Stimulated activated CD4-positive, alpha-beta T cell treated with anti-CD3 and anti-CD28 coated beads, Interleukin-12 subunit alpha, Interleukin-12 subunit beta, amount 100 ng/mL, for 48 hours (primary cell): ENCODE measurements at regions not wholly inside any gene's neighbourhood (a gene's known extent, or its start where the extent isn't known, plus 50 kb on each side); places are given as distances from the start of the nearest gene placed in this dataset.

Experiments
- DNase-seq, 3 donors: peaks; one replicate each; pipeline ENCODE4 v3.0.0-alpha.2; 2020; ENCODE audit warnings: low read depth in 2 of 3, low spot score in 1 of 3

DNA sequence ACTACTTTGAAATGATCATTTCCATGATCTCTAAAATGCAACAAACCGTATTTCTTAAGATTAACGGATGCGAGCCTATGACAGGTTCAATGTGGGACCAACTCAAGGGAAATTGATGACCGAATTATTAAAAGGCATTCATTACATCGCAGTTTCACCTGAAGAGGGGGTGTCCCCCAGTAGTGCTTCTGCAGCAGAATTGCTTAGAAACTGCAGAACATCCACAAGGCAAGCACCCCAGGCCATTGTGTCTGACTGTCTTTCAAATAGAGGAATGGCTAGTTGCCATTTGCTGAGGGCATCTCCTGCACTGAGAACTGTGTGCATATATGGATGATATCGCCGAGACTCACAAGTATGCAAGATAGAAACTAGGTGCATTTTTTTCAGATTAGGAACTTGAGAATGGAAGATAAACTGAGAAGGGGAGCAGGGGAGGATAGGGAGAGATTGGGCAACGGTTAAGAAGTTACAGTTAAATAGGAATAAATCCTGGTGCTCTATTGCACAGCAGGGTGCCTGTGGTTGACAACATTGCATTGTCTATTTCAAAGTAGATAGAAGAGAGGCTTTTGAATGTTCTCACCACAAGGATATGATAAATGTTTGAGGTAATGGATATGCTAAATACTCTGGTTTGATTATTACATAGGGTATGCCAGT lies 234.3 kb upstream of the PLEKHG7 start:
- no peak for DNase-seq

DNA sequence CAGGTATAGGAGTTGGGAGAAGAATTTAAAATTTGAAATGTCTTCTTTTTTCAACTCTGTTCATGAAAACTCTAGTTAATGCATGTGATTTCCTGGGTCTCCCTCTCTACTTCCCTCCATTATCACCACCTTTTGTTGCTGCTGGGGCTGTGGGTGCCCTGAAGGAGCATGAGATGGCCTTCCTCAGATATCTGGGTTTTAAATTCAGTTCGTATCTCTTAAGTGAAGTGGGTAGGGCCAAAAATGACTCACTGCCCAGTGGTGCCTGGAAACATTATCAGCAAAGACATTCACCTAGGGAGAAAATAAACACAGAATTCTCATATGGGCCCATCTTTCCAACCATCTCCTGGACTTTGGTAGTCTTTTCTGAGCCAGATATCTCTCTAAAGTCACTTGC lies 234.9 kb upstream of the PLEKHG7 start:
- no peak for DNase-seq

DNA sequence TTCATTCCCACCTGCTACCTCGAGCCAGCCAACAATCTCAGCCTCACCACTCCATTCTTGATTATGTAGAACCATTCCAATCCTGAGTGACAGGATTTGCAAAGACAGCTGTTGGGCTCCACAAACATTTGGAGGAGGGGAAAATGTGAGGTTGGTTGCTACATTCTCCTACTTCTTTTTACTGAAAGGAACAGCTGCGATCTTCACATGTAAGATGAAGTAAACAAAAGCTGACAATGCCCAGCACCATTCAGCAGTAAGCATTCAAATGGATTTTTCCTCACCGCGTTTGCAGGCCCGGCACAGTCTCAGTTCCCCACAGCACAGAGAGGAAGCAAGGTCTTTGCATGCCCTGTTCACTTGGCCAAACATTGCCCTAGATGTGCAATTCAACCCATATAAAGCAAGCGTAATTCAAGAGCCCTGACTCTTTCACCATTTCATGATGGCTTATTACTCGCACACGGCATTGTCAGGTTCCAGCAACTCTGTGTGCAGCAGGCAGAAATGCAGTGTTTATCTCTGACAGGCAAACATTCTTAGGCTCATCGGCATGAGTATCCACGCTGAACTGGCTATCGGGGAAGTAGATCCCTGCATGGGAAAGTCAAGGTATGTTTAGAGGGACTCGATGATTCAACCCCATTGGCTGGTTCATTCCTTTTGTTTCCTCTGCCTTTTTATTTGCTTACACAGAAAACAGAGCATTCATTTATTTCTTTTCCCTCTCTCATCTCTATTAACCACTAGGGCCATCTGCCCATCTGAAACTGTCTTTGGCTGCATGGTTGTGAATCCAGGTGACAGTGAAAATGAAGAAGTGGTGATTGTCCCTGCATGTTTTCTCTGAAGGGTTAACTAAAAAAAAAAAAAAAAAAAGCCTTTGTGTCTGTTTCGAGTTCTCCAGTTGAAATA lies 236.1 kb upstream of the PLEKHG7 start:
- no peak for DNase-seq

DNA sequence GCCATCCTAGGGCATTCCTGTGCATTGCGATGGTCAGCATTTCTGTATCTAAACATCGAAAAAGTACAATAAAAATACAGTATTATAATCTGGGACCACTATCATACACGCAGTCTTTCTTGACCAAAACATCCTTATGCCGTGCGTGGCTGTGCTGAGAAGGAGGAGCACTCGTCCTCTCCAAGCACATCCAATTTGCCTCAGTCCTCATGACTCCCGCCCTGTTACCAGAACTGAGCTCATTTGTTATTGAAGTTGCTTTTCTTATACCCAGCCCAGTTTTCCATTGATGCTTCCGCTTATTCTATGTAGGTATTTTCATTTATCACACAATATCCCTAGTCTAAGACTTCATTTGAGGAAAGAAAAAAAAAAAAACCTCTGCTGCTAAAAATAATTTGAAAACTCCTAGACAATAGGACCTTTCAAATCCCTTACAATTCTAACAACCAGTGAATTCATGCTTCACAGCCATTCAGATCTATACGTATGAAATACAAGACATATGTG lies 236.9 kb upstream of the PLEKHG7 start:
- DNase-seq: no peak

DNA sequence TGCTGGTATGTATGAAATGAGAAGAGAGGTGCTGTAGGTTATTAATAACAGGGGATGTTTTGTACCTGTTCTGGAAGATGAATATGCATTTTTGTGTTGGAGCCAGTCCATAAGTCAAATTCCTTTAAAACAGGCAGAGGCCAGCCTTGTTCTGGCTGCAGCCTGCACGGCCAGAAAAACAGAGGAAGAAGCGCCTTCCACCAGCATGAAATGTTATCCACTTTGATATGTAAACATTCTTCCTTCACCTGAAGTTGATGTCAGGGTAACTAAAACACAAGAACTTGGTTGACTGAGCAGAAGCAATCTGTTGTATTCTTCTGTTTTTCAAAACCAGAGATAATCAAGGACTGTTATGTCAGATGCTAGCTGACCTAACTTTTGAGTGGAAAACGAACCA lies 237.9 kb upstream of the PLEKHG7 start:
- no peak for DNase-seq

DNA sequence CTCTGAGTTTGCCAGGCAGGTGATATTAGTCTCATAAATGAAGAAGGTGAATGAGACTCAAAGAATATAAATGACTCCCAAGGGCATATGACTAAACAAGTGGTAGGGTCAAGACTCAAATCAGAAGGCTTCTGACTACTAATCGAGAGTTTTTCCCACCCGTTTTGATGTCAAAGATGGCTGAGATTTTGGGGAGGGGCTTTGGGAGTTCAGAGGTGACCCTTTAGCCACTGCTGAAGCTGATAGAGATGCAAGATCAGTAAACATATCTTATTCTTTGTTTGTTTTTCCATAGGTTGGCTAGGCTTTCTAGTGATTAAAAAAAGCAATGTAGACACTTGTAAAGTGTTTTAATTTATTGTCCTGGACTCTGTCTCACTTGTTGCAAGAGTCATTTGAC lies 239.6 kb upstream of the PLEKHG7 start:
- no peak for DNase-seq

DNA sequence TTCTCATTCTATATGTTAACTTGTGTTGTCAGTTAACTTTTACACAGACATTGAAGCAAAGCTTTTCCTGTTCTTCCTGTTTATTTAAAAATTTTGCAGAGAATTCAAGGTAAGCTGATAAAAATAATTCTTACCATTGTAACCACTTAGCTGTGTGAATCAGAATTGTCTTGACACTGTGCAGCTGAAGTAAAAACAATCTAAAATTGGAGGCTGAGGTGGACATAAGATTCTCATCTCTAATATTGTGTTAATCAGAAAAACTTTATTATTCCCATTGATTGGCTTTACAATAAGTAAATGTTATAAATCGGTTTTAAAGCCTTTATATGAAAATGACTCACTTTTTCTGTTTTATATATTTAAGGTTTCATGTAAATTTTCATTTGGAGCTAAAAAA lies 240.3 kb upstream of the PLEKHG7 start:
- DNase-seq: no peak

DNA sequence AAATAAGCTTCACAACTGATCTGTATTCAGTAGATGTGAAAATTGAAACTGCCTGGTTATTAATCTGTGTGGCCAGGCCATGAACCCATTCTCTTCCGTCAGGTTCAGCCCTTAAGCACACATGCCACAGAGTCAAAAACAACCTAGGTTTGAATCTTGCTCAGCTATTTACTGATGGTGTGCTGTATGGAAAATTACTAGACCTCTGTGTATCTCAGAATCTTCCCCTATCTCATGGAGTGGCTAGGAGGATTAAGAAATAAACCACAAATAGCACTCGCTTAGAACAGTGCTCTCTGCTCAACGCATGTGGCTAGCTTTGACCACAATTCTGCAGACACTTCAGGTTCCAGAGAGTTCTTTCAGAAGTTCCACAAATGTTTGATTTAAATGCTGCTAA lies 240.7 kb upstream of the PLEKHG7 start:
- DNase-seq: no peak

DNA sequence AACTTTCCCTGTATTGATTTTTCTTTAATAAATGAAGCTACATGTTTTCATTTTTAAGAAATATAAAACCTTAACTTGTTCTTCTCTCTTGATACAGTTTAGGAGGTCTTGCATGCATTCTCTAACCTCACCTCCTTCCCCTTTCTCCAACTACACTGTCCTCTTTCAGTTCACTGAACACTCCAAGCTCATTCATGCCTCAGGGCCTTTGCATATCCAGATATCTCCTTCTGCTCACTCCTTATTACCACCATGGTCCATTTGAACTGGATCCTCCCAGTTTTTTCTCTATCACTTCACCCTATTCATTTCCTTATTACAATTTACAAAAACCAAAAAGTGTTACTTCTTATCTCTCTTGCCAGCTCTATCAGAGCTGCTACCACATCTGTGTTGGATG lies 242.9 kb upstream of the PLEKHG7 start:
- DNase-seq: no peak

DNA sequence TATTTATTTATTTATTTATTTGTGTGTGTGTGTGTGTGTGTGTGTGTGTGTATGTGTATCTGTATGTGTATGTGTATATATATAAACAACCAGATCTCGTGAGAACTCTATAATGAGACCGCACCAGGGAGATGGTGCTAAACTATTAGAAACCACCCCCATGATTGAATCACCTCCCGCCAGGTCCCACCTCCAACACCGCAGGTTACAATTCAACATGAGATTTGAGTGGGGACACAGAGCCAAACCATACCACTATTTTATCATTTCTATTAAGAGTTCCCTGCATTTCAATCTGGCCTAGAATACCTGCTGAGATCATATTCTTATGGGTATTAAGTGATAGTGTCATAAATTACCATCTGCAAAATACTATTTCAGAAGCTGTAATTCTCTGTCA lies 243.8 kb upstream of the PLEKHG7 start:
- DNase-seq: no peak

DNA sequence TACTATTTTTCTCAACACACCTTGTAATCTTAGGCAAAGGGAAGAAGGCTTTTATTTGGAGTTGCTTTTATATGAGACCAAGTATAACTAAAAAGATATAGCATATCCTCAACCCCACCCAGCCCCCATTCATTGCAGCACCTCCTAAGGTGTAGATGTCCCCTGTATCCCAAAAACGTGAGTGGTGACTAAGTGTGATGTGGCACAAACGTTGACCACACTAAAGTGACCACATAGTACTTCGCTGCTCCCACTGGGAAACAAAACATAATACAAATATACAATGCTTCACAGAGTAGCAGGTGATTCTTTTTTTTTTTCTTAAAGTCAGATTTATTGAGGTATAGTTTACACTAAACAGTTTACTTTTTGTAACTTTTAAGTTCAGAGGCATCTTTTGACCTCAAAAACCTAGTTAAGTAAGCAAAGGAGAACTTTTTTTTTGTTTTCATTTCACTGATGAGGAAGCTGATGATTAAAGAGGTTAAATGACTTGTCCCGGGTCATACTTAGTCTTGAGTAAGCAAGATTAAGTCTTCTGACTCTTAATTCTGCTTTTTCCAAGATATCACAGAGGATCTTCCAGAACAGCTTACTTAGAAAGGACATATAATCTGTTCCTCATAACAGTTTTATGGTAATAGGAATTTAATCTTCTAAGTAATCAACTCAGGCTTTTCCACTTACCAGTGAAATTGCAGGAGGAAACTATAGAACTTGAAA lies 245.2 kb upstream of the PLEKHG7 start:
- DNase-seq: no peak

DNA sequence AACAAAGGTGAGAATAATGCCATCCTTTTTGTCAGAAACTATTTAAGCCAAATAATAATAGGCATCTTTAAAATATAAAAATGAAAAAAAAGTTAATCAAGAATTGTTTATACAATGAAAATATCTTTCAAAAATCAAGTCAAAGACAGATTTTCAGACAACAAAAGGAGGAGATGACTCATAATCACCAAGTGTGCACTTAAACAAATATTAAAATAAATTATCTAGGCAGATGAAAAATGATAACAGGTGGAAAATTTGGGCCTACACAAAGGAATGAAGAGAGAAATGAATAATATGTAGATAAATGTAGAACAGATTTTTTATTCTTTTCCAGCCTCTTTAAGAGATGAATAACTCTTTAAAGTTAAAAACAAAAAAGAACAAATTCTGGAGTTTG lies 250.0 kb upstream of the PLEKHG7 start:
- no peak for DNase-seq

DNA sequence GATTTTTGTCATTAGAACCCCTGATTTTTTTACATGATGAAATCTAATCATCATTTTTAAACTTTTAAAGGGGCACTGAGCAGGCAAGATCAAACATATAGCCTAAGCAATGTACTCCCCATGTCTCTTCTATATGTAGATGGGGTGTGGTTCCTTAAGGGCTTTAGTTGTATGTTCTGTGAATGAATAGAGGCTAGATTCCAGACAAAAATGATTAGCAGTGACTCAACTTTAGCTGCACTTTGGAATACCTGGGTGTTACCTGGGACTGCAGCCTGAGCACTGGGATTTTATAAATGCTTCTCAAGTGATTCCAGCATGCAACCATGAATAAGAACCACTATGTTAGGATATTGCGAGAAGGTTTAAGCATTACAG lies 256.7 kb upstream of the PLEKHG7 start:
- no peak for DNase-seq

DNA sequence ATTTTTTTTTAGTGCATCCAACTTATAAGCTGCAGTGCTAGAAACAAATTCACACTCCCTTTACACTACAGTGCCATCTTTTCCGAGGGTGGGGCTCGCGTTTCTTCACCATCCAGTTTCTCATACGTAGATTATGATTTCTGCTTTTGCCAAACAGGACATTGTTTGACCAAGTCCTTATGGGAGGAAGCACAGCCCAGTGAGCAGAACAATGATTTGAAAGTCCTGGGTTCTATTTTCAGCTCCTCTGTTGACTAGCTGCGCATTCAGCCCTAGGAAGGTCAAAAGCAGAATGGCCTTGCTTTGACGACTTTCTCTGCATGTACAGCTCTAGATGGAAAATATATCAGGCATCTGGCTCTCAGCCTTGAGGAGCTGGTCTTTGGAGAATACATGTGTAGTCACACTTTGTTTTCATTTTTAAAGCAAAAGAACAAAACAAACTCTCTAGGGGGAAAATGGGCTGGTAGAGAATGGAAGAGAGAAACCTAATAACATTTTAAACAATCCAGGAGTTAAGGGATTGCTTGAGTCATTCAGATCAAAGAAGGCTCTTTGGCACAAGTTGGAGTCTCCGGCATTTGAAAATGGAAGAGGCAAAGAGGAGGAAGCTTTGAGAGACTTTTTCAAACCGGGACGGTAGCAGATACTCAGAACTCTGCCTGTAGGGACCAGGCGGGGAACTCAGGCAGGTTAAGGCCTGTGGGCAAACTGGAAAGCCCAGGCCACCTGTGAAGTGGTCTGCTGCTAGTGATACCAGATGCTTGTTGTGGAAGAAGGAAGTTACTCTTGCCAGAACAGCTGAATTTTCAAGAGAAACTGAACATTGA lies 257.3 kb upstream of the PLEKHG7 start:
- no peak for DNase-seq

DNA sequence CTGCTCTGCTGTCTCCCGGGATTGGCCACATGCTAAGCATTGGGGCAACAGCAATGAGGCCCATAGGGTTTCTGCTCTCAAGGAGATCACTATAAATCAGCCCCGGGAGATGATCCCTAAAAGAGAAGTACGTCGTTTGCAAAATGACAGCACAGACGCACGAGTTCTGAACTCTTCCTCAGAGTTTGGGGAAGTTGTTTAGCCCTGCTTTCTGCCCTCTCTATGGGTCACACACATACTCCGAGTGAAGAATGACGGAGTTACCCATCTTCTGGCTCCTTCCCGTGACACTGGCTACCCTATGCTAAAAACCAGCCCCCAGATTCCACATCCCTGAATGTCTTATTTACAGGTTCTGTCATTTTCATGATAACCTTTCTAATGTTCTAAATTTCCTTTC lies 258.0 kb upstream of the PLEKHG7 start:
- no peak for DNase-seq

DNA sequence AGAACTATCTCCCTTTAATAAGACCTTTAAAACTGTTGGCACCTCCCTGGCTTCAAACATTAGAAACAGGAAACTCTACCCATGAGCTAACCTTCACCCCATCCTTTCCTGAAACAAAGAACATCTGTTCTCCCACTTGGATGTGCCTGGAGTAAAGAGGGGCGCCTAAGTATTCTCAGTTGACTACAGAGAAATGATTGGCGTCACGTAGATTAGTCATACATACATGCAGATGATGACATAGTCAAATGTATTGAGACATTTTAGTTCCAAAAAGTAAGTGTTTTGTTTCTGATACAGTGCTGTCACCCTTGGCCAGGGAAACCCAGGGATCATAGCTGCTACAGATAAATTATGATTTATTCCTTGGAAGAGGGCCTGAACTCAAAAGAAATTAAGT lies 260.0 kb upstream of the PLEKHG7 start:
- no peak for DNase-seq

DNA sequence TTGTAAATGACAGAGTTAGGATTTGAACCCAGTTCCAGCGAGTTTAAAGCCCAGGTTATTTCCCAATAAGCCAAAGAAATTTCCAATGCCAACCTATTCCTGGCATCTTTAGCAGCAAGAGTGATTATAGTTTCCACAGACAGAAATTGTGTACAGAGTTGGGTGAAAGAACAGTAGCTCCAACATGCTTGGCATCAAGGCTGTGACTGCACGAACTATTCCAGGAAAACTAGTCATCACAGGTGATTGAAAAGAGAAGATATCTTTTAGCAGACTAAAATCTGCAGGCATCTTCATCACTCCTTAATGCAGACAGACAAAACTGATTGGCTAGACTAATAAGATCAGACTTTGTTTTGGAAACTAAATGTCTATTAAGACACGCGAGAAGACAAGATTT lies 262.7 kb upstream of the PLEKHG7 start:
- DNase-seq: no peak

DNA sequence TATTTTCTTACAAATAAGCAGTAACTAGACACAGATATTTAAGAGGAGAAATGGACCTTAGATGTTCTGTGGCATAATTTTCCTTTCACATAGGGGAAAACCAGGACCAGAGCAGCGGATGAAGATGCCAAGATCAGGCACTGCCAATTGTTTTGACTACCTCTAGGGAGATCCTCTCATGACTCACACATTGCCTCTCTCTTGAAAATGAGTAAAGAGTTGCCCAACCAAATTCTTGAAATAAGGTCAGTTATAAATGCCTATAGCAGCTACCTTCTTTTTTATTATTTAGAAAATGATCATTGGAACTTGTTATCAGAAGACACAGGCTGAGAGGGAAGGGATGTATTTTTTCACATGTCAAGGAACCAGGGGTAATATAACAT lies 263.4 kb upstream of the PLEKHG7 start:
- DNase-seq: no peak

DNA sequence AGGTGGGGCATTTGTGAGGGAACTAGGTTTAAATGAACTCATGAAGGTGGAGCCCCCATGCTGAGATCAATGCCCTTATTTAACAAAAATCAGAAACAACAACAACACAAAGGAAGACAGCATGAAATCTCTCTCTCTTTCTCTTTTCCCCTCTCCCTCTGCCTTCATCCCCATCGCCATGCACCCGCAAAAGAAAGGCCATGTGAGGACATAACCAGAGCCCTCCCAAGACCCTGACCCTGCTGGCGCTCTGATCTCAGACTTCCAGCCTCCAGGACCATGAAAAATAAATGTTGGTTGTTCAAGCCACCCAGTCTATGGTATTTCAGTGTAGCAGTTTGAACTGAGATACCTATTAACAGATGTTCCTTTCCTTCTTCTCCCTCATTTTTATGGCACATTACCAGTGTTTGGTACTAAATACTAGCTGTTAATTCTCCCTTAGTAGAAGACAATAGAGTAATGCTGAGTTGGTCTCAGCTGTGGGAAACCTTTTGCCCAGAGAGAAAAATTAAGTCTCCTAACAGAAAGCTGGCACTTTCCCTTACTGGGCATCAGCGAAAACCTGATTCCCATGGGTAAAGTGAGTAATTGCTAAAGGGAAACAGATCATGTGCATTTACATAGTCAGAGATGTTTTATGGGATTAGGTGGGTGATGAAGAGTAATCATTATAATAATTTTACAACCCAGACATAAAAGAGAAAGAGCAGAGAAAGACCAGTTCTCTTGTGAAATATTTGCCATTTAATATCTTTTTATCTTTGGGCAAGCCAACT lies 264.0 kb upstream of the PLEKHG7 start:
- DNase-seq: no peak

DNA sequence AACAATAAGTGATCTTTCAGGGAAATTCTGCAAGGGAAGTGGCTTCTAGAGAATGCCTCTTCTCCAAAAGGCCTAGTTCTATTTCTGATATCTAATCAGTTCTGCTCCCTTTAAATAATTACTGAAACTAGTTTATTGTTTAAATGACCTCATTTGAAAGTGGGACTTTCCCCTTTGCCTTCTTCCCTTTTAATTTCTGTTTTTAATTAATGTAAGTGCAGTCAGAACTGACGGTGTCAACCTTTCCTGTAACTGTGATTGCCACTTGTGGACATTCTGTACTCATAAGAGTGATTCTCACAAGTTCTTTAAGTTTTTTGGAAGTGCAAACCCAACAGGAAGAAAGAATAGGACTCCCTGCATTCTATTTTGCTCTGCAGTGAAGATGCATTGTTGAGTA lies 265.3 kb upstream of the PLEKHG7 start:
- DNase-seq: no peak
